ENCODE measurements at regions not wholly inside any gene's neighbourhood (a gene's known extent, or its start where the extent isn't known, plus 50 kb on each side); places are given as distances from the start of the nearest gene placed in this dataset.

DNA sequence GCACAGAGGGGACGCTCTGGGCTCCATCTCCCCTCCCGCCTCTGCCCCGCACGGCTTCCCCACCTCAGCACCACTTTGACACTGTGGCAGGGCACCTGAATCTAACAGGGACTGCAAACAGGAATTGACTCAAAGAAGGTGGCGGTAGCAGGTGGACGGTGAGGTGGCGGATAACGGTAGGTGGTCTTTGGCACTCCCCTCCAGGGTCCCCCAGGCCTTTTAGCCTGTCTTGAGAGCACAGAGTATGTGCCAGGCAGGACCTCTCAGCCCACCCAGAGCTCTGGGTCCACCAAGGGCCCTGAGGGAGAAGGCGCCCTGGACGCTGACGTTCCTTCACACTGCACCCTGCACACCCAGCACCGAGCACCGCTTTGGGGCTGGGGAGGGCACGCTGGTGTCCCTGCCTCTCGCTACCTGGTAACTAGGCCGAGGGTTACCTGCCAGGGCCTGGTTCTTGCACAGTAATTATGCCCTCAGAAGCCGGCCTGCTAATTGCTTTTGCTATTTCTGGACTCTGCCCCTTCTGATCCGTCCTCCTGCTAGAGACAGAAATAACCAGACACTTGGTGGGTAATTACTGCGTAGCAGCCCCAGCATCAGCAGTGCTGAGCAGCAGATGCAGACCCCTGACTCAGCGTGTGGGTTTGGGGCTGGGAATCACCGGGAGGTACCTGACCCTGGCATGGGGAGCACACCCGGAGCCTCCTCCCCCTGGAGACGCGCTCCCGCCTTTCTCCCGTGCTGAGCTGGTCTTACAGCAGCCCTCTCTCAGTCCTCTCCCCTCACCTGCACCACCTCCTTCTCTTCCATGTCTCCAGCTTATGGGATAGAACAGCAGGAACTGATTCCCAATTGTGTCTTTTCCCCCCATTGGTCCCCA, 103.3 kb upstream of the B3GAT1 start:
- no peak overlapping the region for H2AFZ ChIP-seq (ENCODE audit: low read length)
- no peak overlapping the region for H3K4me2 ChIP-seq (ENCODE audit: extremely low read depth, insufficient read depth, low read length)
- no peaks in the 10 kb centered on the region for H3K4me1 ChIP-seq (ENCODE audit: control insufficient read depth, extremely low read depth, insufficient read depth, low read length)
- H3K4me3 ChIP-seq (replicated peaks in 1 of 4; ENCODE audit: control extremely low read depth in 1 of 4, insufficient read depth in 1 of 4, low read depth in 3 of 4, low read length in 4 of 4) = no peak overlapping the region
- no peak overlapping the region for H3K9ac ChIP-seq (ENCODE audit: insufficient read depth, low read length)
- TF ChIP-seq CTCF (conservative IDR thresholded peaks at IDR 0.05 in 1 of 2, IDR thresholded peaks at IDR 0.05 in 1 of 2; ENCODE audit: low read depth in 1 of 2, low read length in 2 of 2) (no peak), EZH2 (IDR thresholded peaks at IDR 0.05; ENCODE audit: low read length, missing control alignments) (no peak)
- no peaks in the 10 kb centered on the region for H3K79me2 ChIP-seq (ENCODE audit: control insufficient read depth, insufficient read depth, low read length)
- H3K36me3 ChIP-seq (ENCODE audit: control insufficient read depth, insufficient read depth, low read length) = no peaks in the 10 kb centered on the region
- H3K27ac ChIP-seq (ENCODE audit: insufficient read depth, low read length) = no peak overlapping the region
- no peaks in the 10 kb centered on the region for H4K20me1 ChIP-seq (ENCODE audit: control insufficient read depth, extremely low read depth, insufficient read depth, low read length)
- DNase-seq (ENCODE audit: low read depth in 2 of 2) = no peak
- no peaks in the 10 kb centered on the region for H3K27me3 ChIP-seq (ENCODE audit: control insufficient read depth, insufficient read depth, low read length)
- H3K9me3 ChIP-seq (ENCODE audit: control insufficient read depth, insufficient read depth, low read depth, low read length) = no peaks in the 10 kb centered on the region

GRCh38 chr11:134514354-134514951, 102.4 kb upstream of the B3GAT1 start:
- Histone ChIP-seq H3K9ac (ENCODE audit: insufficient read depth, low read length) (no peak overlapping the region), H2AFZ (ENCODE audit: low read length) (no peak overlapping the region), H3K4me1 (ENCODE audit: control insufficient read depth, extremely low read depth, insufficient read depth, low read length) (no peaks in the 10 kb centered on the region), H3K79me2 (ENCODE audit: control insufficient read depth, insufficient read depth, low read length) (no peaks in the 10 kb centered on the region), H3K27me3 (ENCODE audit: control insufficient read depth, insufficient read depth, low read length) (no peaks in the 10 kb centered on the region), H3K9me3 (ENCODE audit: control insufficient read depth, insufficient read depth, low read depth, low read length) (no peaks in the 10 kb centered on the region), H3K27ac (ENCODE audit: insufficient read depth, low read length) (no peak overlapping the region), H4K20me1 (ENCODE audit: control insufficient read depth, extremely low read depth, insufficient read depth, low read length) (no peaks in the 10 kb centered on the region), H3K4me3 (replicated peaks in 1 of 4; ENCODE audit: control extremely low read depth in 1 of 4, insufficient read depth in 1 of 4, low read depth in 3 of 4, low read length in 4 of 4) (no peak overlapping the region), H3K36me3 (ENCODE audit: control insufficient read depth, insufficient read depth, low read length) (no peaks in the 10 kb centered on the region), H3K4me2 (ENCODE audit: extremely low read depth, insufficient read depth, low read length) (no peak overlapping the region)
- DNase-seq (ENCODE audit: low read depth in 2 of 2) = no peak
- no peak for TF ChIP-seq CTCF (conservative IDR thresholded peaks at IDR 0.05 in 1 of 2, IDR thresholded peaks at IDR 0.05 in 1 of 2; ENCODE audit: low read depth in 1 of 2, low read length in 2 of 2)
- no peak for TF ChIP-seq EZH2 (IDR thresholded peaks at IDR 0.05; ENCODE audit: low read length, missing control alignments)

GRCh38 chr11:134513585-134514120, 101.6 kb upstream of the B3GAT1 start:
- no peaks in the 10 kb centered on the region for H4K20me1 ChIP-seq (ENCODE audit: control insufficient read depth, extremely low read depth, insufficient read depth, low read length)
- no peak overlapping the region for H3K4me3 ChIP-seq (replicated peaks in 1 of 4; ENCODE audit: control extremely low read depth in 1 of 4, insufficient read depth in 1 of 4, low read depth in 3 of 4, low read length in 4 of 4)
- H2AFZ ChIP-seq (ENCODE audit: low read length) = no peak overlapping the region
- H3K36me3 ChIP-seq (ENCODE audit: control insufficient read depth, insufficient read depth, low read length) = no peaks in the 10 kb centered on the region
- no peaks in the 10 kb centered on the region for H3K79me2 ChIP-seq (ENCODE audit: control insufficient read depth, insufficient read depth, low read length)
- H3K4me2 ChIP-seq (ENCODE audit: extremely low read depth, insufficient read depth, low read length) = no peak overlapping the region
- no peaks in the 10 kb centered on the region for H3K4me1 ChIP-seq (ENCODE audit: control insufficient read depth, extremely low read depth, insufficient read depth, low read length)
- H3K27ac ChIP-seq (ENCODE audit: insufficient read depth, low read length) = no peak overlapping the region
- H3K27me3 ChIP-seq (ENCODE audit: control insufficient read depth, insufficient read depth, low read length) = no peaks in the 10 kb centered on the region
- DNase-seq (ENCODE audit: low read depth in 2 of 2) = no peak
- no peak for TF ChIP-seq CTCF (conservative IDR thresholded peaks at IDR 0.05 in 1 of 2, IDR thresholded peaks at IDR 0.05 in 1 of 2; ENCODE audit: low read depth in 1 of 2, low read length in 2 of 2)
- TF ChIP-seq EZH2 (IDR thresholded peaks at IDR 0.05; ENCODE audit: low read length, missing control alignments) = no peak
- no peaks in the 10 kb centered on the region for H3K9me3 ChIP-seq (ENCODE audit: control insufficient read depth, insufficient read depth, low read depth, low read length)
- no peak overlapping the region for H3K9ac ChIP-seq (ENCODE audit: insufficient read depth, low read length)
